GM12878 (cell line): ENCODE measurements at regions not wholly inside any gene's neighbourhood (a gene's known extent, or its start where the extent isn't known, plus 50 kb on each side); places are given as distances from the start of the nearest gene placed in this dataset.
"Not testable (repeated sequence)": the region's sequence is repeated elsewhere in the genome, so short reads cannot be mapped to it uniquely, and the experiment has no call there.

Experiments used
- ATAC-seq: fragments of 200-7000 bp; cut with Tn5 transposase; 3 replicates; pipeline ENCODE4 v1.9.1; 2020; ENCODE audit warnings: mild to moderate bottlenecking, moderate library complexity
- BruUV-seq: library from RNA; stranded (reverse); fragments of 400-500 nt; replicated peaks from 2 replicates; lab custom pipeline; 2021; lab: Mats Ljungman, UMichigan
- CTCF ChIA-PET: fragments of 300-600 bp; sonication (Branson Sonifier 250); formaldehyde crosslinking; extraction: SDS; loops from one replicate; lab custom pipeline; 2021; ENCODE audit warnings: inconsistent platforms; lab: Yijun Ruan, JAX
- POLR2A ChIA-PET: fragments of 350-600 bp; formaldehyde crosslinking; extraction: SDS; loops from one replicate; lab custom pipeline; 2021; ENCODE audit warnings: inconsistent platforms; lab: Charles Lee
- RAD21 ChIA-PET: fragments of 300-600 bp; sonication (Branson Sonifier 250); formaldehyde crosslinking; loops from one replicate; lab custom pipeline; 2023; ENCODE audit warnings: antibody characterized with exemption; ENCODE audit not compliant: unreplicated experiment; lab: Charles Lee
- SMC1A ChIA-PET: fragments of 300-600 bp; sonication (Branson Sonifier 250); formaldehyde crosslinking; loops from one replicate; lab custom pipeline; 2023; ENCODE audit not compliant: unreplicated experiment, uncharacterized antibody; lab: Charles Lee
- DNase-seq: peaks from one replicate; pipeline ENCODE4 v3.0.0-alpha.2; 2011; ENCODE audit warnings: low read depth, low spot score
- FAIRE-seq: peaks from 3 replicates; lab custom pipeline; 2011; peaks lifted over from hg19 to GRCh38; lab: Jason Lieb, UNC
- H2AFZ ChIP-seq: 2 replicates; pipeline ENCODE4 v1.6.0; 2011; ENCODE audit warnings: low read depth, low read length, control low read depth; ENCODE audit not compliant: control insufficient read depth
- H3K27ac ChIP-seq: 2 replicates; pipeline ENCODE4 v1.5.1; 2011; ENCODE audit warnings: control low read depth; ENCODE audit not compliant: control insufficient read depth, insufficient read depth
- H3K27me3 ChIP-seq, 2 experiments: replicated peaks in 1 of 2; 2 replicates each; pipeline versions ENCODE4 v1.6.0 to v1.6.1; 2011; ENCODE audit warnings: low read length in 1 of 2; ENCODE audit not compliant: control insufficient read depth in 2 of 2, insufficient read depth in 2 of 2
- H3K36me3 ChIP-seq, 2 experiments: 2 replicates each; pipeline ENCODE4 v1.5.1; 2011; ENCODE audit warnings: low read length in 1 of 2; ENCODE audit not compliant: control insufficient read depth in 2 of 2, insufficient read depth in 2 of 2
- H3K4me1 ChIP-seq: 2 replicates; pipeline ENCODE4 v1.6.1; 2011; ENCODE audit warnings: mild to moderate bottlenecking, low read length, moderate library complexity, mixed read lengths; ENCODE audit not compliant: control insufficient read depth, insufficient read depth
- H3K4me2 ChIP-seq: 2 replicates; pipeline ENCODE4 v1.6.0; 2011; ENCODE audit warnings: control low read depth; ENCODE audit not compliant: control insufficient read depth, insufficient read depth
- H3K4me3 ChIP-seq: fragments of 200-600 bp; sonication (generic); 2 replicates; pipeline ENCODE4 v1.5.1; 2016
- H3K79me2 ChIP-seq: 2 replicates; pipeline ENCODE4 v1.6.0; 2011; ENCODE audit warnings: low read length; ENCODE audit not compliant: control insufficient read depth, insufficient read depth
- H3K9ac ChIP-seq: 2 replicates; pipeline ENCODE4 v1.8.0; 2011; ENCODE audit warnings: low read length, control low read depth, mixed read lengths; ENCODE audit not compliant: control insufficient read depth, insufficient read depth
- H3K9me3 ChIP-seq: replicated peaks from 3 replicates; pipeline ENCODE4 v1.5.1; 2011; ENCODE audit warnings: mild to moderate bottlenecking, low read length; ENCODE audit not compliant: control insufficient read depth, insufficient read depth
- H4K20me1 ChIP-seq: 2 replicates; pipeline ENCODE4 v1.6.0; 2011; ENCODE audit not compliant: control insufficient read depth, insufficient read depth
- HDGF ChIP-seq: fragments of 450-650 bp; IDR thresholded peaks from 2 replicates; pipeline ENCODE4 v1.6.1; 2016; ENCODE audit warnings: antibody characterized with exemption
- NFIC ChIP-seq: IDR thresholded peaks from 2 replicates; pipeline ENCODE4 v1.6.1; 2012; ENCODE audit warnings: low read depth, mild to moderate bottlenecking, inconsistent platforms, low read length, moderate library complexity
- RBBP5 ChIP-seq: fragments of 200-600 bp; sonication (generic); conservative IDR thresholded peaks from 2 replicates; pipeline ENCODE4 v1.6.1; 2016
- WGBS: methylation state at CpG from one replicate; pipeline ENCODE4 v1.1.6; 2016; ENCODE audit warnings: low lambda C conversion rate; ENCODE audit not compliant: insufficient replicate concordance, insufficient coverage; ENCODE audit errors: missing lambda C conversion rate; 5-methylcytosine and 5-hydroxymethylcytosine counted together
- in situ Hi-C: fragments of 300-500 bp; cut with MboI; formaldehyde crosslinking; loops from 9 replicates; pipeline ENCODE4 v1.14.3; 2018; ENCODE audit warnings: mixed read lengths
- intact Hi-C: fragments of 100-400 bp; cut with micrococcal nuclease; formaldehyde crosslinking; loops from one replicate; pipeline ENCODE4 v1.14.2; 2022; ENCODE audit not compliant: unreplicated experiment
- TF ChIP-seq, protein P1 (sequence below): fragments of 450-650 bp; IDR thresholded peaks from 2 replicates; pipeline ENCODE4 v1.6.1; 2017; ENCODE audit warnings: antibody characterized with exemption, mild to moderate bottlenecking, moderate library complexity

DNA sequence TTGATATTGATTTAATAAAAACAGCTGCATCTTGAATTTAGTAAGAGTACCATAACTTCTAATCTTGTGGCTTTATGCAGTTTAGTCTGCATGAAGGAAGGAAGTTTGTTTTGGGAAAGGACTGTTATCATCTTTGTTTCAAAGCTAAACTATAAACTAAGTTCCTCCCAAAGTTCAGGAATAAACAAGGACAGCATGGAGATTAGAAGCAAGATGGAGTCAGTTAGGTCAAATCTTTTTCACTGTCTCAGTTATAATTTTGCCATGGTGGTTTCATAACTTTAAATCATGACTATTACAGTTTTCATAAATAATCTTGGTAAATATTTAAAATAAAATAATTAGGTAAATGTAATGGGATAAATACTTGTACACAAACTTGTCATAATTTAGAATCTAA lies 189.9 kb upstream of the ETV3 start:
- H2AFZ ChIP-seq, H3K27me3 ChIP-seq, RAD21 ChIA-PET, H3K36me3 ChIP-seq, H3K4me2 ChIP-seq, H3K79me2 ChIP-seq, FAIRE-seq, SMC1A ChIA-PET, intact Hi-C loops, H4K20me1 ChIP-seq, H3K27ac ChIP-seq, DNase-seq, H3K4me3 ChIP-seq, H3K9me3 ChIP-seq, POLR2A ChIA-PET, BruUV-seq, H3K4me1 ChIP-seq, H3K9ac ChIP-seq, in situ Hi-C loops, ATAC-seq: not testable (repeated sequence)
- CTCF ChIA-PET: interaction anchor here (0.7 to 1.2 kb wide), 2 partner anchors 42 to 1096 kb away, joined by 3 read pairs; no protein-coding TSS in a partner anchor

GRCh38 chr1:157326173-157326859 lies 188.1 kb upstream of the ETV3 start:
- ChIA-PET CTCF (interaction anchor here (0.6 to 1.0 kb wide), 2 partner anchors 18 to 155 kb away, joined by 3 read pairs; no protein-coding TSS in a partner anchor), SMC1A (interaction anchor here (0.7 to 0.8 kb wide), 2 partner anchors 13 to 130 kb away, joined by 3 read pairs; no protein-coding TSS in a partner anchor), POLR2A (no interaction called here), RAD21 (interaction anchor here (0.7 to 1.2 kb wide), 2 partner anchors 15 to 134 kb away, joined by 3 read pairs; no protein-coding TSS in a partner anchor)
- no TSS peak for BruUV-seq
- in situ Hi-C loops (no loop called here), intact Hi-C loops (no loop called here)
- Histone ChIP-seq H3K36me3 (no peaks in the 10 kb centered on the region), H3K4me3 (no peak overlapping the region), H3K27me3 (no peaks in the 10 kb centered on the region; a peak in 3 of 4 replicates), H3K9me3 (no peaks in the 10 kb centered on the region), H3K4me1 (no peaks in the 10 kb centered on the region), H3K9ac (no peak overlapping the region), H2AFZ (no peak overlapping the region), H3K79me2 (no peaks in the 10 kb centered on the region), H4K20me1 (no peaks in the 10 kb centered on the region), H3K27ac (no peak overlapping the region), H3K4me2 (no peak overlapping the region)
- TF ChIP-seq, protein P1, sequence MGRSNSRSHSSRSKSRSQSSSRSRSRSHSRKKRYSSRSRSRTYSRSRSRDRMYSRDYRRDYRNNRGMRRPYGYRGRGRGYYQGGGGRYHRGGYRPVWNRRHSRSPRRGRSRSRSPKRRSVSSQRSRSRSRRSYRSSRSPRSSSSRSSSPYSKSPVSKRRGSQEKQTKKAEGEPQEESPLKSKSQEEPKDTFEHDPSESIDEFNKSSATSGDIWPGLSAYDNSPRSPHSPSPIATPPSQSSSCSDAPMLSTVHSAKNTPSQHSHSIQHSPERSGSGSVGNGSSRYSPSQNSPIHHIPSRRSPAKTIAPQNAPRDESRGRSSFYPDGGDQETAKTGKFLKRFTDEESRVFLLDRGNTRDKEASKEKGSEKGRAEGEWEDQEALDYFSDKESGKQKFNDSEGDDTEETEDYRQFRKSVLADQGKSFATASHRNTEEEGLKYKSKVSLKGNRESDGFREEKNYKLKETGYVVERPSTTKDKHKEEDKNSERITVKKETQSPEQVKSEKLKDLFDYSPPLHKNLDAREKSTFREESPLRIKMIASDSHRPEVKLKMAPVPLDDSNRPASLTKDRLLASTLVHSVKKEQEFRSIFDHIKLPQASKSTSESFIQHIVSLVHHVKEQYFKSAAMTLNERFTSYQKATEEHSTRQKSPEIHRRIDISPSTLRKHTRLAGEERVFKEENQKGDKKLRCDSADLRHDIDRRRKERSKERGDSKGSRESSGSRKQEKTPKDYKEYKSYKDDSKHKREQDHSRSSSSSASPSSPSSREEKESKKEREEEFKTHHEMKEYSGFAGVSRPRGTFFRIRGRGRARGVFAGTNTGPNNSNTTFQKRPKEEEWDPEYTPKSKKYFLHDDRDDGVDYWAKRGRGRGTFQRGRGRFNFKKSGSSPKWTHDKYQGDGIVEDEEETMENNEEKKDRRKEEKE: no peak
- TF ChIP-seq RBBP5 (no peak), HDGF (no peak), NFIC (no peak)
- DNase-seq (no peak), FAIRE-seq (no peak), ATAC-seq (no peak)
- 46% methylated on average over 7 of the region's 7 CpGs for WGBS
